ENCODE measurements at regions not wholly inside any gene's neighbourhood (a gene's known extent, or its start where the extent isn't known, plus 50 kb on each side); places are given as distances from the start of the nearest gene placed in this dataset.

- TF ChIP-seq CTCF (IDR thresholded peaks at IDR 0.05; ENCODE audit: insufficient read depth, low read length) (no peak), POLR2AphosphoS5 (IDR thresholded peaks at IDR 0.05; ENCODE audit: low read depth) (no peak)
Measured at GRCh38 chr2:36271266-36271665, 84.3 kb upstream of the CRIM1 start.

All from HL-60 (cell line).